HEK293T (cell line): ENCODE measurements at regions not wholly inside any gene's neighbourhood (a gene's known extent, or its start where the extent isn't known, plus 50 kb on each side); places are given as distances from the start of the nearest gene placed in this dataset.
"Not testable (repeated sequence)": the region's sequence is repeated elsewhere in the genome, so short reads cannot be mapped to it uniquely, and the experiment has no call there.

Experiments
- CTCF ChIA-PET: fragments of 350-600 bp; formaldehyde crosslinking; extraction: SDS; loops from one replicate; lab custom pipeline; 2021; ENCODE audit warnings: antibody characterized with exemption, inconsistent platforms; lab: Yijun Ruan, JAX
- POLR2A ChIA-PET: fragments of 350-600 bp; formaldehyde crosslinking; extraction: SDS; loops from one replicate; lab custom pipeline; 2020; ENCODE audit warnings: antibody characterized with exemption, inconsistent platforms; lab: Yijun Ruan, JAX
- DNase-seq: peaks from one replicate; pipeline ENCODE4 v3.0.0; 2012; ENCODE audit warnings: mixed read lengths; ENCODE audit errors: extremely low spot score
- ARNT ChIP-seq: fragments of 450-650 bp; IDR thresholded peaks from 2 replicates; pipeline ENCODE4 v1.6.1; 2017; ENCODE audit warnings: mild to moderate bottlenecking
- BHLHE40 ChIP-seq: fragments of 450-650 bp; IDR thresholded peaks from 2 replicates; pipeline ENCODE4 v1.6.1; 2016; ENCODE audit warnings: mild to moderate bottlenecking, moderate library complexity, borderline replicate concordance
- CTBP1 ChIP-seq: fragments of 450-650 bp; IDR thresholded peaks from 2 replicates; pipeline ENCODE4 v1.6.1; 2016; ENCODE audit warnings: borderline replicate concordance
- ELF4 ChIP-seq: fragments of 450-650 bp; IDR thresholded peaks from 2 replicates; pipeline ENCODE4 v1.6.1; 2017; ENCODE audit warnings: antibody characterized with exemption
- FOXA1 ChIP-seq: fragments of 450-650 bp; IDR thresholded peaks from 2 replicates; pipeline ENCODE4 v1.6.1; 2016; ENCODE audit warnings: mild to moderate bottlenecking
- FOXK2 ChIP-seq: fragments of 450-650 bp; IDR thresholded peaks from 2 replicates; pipeline ENCODE4 v1.6.1; 2016; ENCODE audit warnings: mild to moderate bottlenecking
- FOXM1 ChIP-seq: fragments of 450-650 bp; IDR thresholded peaks from 2 replicates; pipeline ENCODE4 v1.6.1; 2017; ENCODE audit warnings: mild to moderate bottlenecking, borderline replicate concordance
- HDGF ChIP-seq: fragments of 450-650 bp; IDR thresholded peaks from 2 replicates; pipeline ENCODE4 v1.6.1; 2017; ENCODE audit warnings: antibody characterized with exemption, borderline replicate concordance
- L3MBTL2 ChIP-seq: fragments of 450-650 bp; conservative IDR thresholded peaks from 2 replicates; pipeline ENCODE4 v1.6.1; 2016; ENCODE audit warnings: mild to moderate bottlenecking
- LEF1 ChIP-seq: fragments of 450-650 bp; IDR thresholded peaks from 2 replicates; pipeline ENCODE4 v1.6.1; 2017; ENCODE audit warnings: mild to moderate bottlenecking, borderline replicate concordance
- NFRKB ChIP-seq: fragments of 450-650 bp; IDR thresholded peaks from 2 replicates; pipeline ENCODE4 v1.6.1; 2016; ENCODE audit warnings: mild to moderate bottlenecking, moderate library complexity
- SP1 ChIP-seq: fragments of 450-650 bp; IDR thresholded peaks from 2 replicates; pipeline ENCODE4 v1.6.1; 2017
- SUZ12 ChIP-seq: fragments of 450-650 bp; IDR thresholded peaks from 2 replicates; pipeline ENCODE4 v1.6.1; 2016; ENCODE audit warnings: mild to moderate bottlenecking
- TARDBP ChIP-seq: fragments of 450-650 bp; IDR thresholded peaks from 2 replicates; pipeline ENCODE4 v1.6.1; 2016
- ZNF384 ChIP-seq: fragments of 450-650 bp; IDR thresholded peaks from 2 replicates; pipeline ENCODE4 v1.6.1; 2016
- TF ChIP-seq, protein P1 (sequence below): fragments of 450-650 bp; IDR thresholded peaks from 2 replicates; pipeline ENCODE4 v1.6.1; 2016

DNA sequence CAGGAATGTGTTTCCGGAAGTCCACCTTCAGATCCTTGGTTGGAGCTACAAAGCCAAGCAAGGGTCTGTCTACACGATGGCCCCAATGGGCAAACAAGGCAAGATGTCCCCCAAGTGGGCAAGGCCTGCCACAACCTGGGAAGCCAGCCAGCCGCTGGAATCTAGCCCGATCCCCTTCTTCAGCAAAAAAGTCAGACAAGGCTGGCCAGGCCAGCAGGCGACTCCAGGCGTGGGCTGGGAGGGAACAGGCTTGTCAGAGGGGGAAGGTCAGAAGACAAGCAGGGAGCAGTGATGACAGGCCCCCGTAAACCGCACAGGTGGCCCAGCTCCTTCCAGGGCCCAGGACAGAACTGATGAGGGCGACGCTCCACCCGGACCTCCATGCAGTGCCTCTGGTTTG, 69.7 kb upstream of the WASF3 start:
- POLR2A ChIA-PET: no interaction called here
- CTCF ChIA-PET: no interaction called here
- no peak for TF ChIP-seq CTBP1
- no peak for TF ChIP-seq BHLHE40
- TF ChIP-seq TARDBP: no peak
- TF ChIP-seq HDGF: no peak
- TF ChIP-seq SP1: no peak
- TF ChIP-seq ARNT: no peak
- TF ChIP-seq L3MBTL2: no peak
- TF ChIP-seq FOXK2: no peak
- TF ChIP-seq, protein P1, sequence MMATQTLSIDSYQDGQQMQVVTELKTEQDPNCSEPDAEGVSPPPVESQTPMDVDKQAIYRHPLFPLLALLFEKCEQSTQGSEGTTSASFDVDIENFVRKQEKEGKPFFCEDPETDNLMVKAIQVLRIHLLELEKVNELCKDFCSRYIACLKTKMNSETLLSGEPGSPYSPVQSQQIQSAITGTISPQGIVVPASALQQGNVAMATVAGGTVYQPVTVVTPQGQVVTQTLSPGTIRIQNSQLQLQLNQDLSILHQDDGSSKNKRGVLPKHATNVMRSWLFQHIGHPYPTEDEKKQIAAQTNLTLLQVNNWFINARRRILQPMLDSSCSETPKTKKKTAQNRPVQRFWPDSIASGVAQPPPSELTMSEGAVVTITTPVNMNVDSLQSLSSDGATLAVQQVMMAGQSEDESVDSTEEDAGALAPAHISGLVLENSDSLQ: no peak
- TF ChIP-seq ELF4: no peak
- no peak for TF ChIP-seq FOXM1
- no peak for TF ChIP-seq SUZ12
- no peak for TF ChIP-seq FOXA1
- TF ChIP-seq ZNF384: no peak
- TF ChIP-seq LEF1: no peak
- TF ChIP-seq NFRKB: no peak
- DNase-seq: no peak

GRCh38 chr13:26488236-26489003, 69.1 kb upstream of the WASF3 start:
- no peak for DNase-seq
- no peak for TF ChIP-seq L3MBTL2
- TF ChIP-seq FOXK2: no peak
- TF ChIP-seq SUZ12: no peak
- no peak for TF ChIP-seq SP1
- TF ChIP-seq, protein P1: no peak
- no peak for TF ChIP-seq NFRKB
- no peak for TF ChIP-seq LEF1
- TF ChIP-seq ZNF384: no peak
- TF ChIP-seq HDGF: no peak
- no peak for TF ChIP-seq FOXM1
- no peak for TF ChIP-seq TARDBP
- no peak for TF ChIP-seq ARNT
- TF ChIP-seq CTBP1: no peak
- no peak for TF ChIP-seq FOXA1
- no peak for TF ChIP-seq ELF4
- TF ChIP-seq BHLHE40: no peak
- ChIA-PET POLR2A (no interaction called here), CTCF (no interaction called here)

DNA sequence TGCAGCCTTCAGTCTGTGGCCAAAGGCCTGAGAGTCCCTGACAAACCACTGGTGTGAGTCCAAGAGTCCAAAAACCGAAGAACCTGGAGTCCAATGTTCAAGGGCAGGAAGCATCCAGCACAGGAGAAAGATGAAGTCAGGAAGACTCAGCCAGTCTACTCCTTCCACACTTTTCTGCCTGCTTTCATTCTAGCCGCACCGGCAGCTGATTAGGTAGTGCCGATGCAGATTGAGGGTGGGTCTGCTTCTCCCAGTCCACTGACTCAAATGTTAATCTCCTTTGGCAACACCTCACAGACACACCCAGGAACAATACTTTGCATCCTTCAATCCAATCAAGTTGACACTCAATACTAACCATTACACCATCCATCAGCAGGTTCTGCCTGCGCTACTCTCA, 65.2 kb upstream of the WASF3 start:
- DNase-seq, CTCF ChIA-PET, POLR2A ChIA-PET: not testable (repeated sequence)

DNA sequence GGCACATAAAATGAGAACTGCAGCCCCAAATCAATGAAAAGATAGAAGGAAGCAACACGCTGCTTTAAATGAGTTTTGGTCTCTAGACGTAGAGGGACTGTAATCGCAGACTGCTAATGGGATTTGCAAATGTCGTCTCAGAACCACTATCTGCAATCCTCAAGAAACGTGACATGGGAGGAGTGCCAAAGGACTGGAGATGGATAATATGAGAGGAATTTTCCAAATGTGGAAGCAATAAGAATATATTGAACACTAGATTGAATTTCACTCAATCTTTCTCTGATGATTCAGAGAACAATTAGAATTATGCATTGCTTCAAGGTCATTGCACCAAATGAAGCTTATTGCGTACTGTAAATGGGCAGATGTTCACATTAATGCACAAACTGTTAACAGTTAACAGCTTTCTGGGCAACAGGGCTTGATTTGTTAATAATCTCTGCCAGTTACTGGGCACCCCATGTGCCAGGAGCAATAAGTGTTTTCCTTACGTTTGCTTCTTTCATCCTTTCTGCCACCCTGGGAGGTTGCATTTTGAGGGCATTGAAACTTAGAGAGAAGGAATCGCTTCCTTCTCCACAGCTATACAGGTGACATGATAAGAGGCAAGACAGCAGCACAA, 62.8 kb upstream of the WASF3 start:
- POLR2A ChIA-PET: no interaction called here
- no peak for DNase-seq
- CTCF ChIA-PET: interaction anchor here (1.2 kb wide), 1 partner anchor 310 kb away, joined by 4 read pairs; no protein-coding TSS in a partner anchor
- TF ChIP-seq HDGF: no peak
- no peak for TF ChIP-seq ARNT
- no peak for TF ChIP-seq L3MBTL2
- TF ChIP-seq LEF1: no peak
- no peak for TF ChIP-seq BHLHE40
- TF ChIP-seq FOXA1: no peak
- TF ChIP-seq FOXK2: no peak

GRCh38 chr13:26495750-26496149, 61.7 kb upstream of the WASF3 start:
- ChIA-PET POLR2A (no interaction called here), CTCF (interaction anchor here (0.7 to 2.2 kb wide), 3 partner anchors 133 to 311 kb away, joined by 3 to 15 read pairs (median 4); no protein-coding TSS in a partner anchor)
- no peak for TF ChIP-seq NFRKB
- no peak for TF ChIP-seq SUZ12
- TF ChIP-seq L3MBTL2: no peak
- no peak for TF ChIP-seq HDGF
- TF ChIP-seq, protein P1: no peak
- TF ChIP-seq SP1: no peak
- TF ChIP-seq ARNT: no peak
- DNase-seq: no peak

GRCh38 chr13:26497968-26498511, 59.4 kb upstream of the WASF3 start:
- CTCF ChIA-PET: interaction anchor here (1.1 kb wide), 1 partner anchor 200 kb away, joined by 4 read pairs; no protein-coding TSS in a partner anchor
- no peak for DNase-seq
- POLR2A ChIA-PET: interaction anchor here (0.7 kb wide), 1 partner anchor 1007 kb away, joined by 3 read pairs; no protein-coding TSS in a partner anchor
- TF ChIP-seq TARDBP: no peak
- TF ChIP-seq ARNT: no peak
- no peak for TF ChIP-seq HDGF
- no peak for TF ChIP-seq LEF1
- no peak for TF ChIP-seq ZNF384
- TF ChIP-seq L3MBTL2: no peak
- TF ChIP-seq, protein P1: no peak
- no peak for TF ChIP-seq CTBP1
- no peak for TF ChIP-seq SP1
- no peak for TF ChIP-seq ELF4
- TF ChIP-seq BHLHE40: no peak
- TF ChIP-seq NFRKB: no peak
- no peak for TF ChIP-seq FOXK2
